ENCODE measurements at regions not wholly inside any gene's neighbourhood (a gene's known extent, or its start where the extent isn't known, plus 50 kb on each side); places are given as distances from the start of the nearest gene placed in this dataset.

DNA sequence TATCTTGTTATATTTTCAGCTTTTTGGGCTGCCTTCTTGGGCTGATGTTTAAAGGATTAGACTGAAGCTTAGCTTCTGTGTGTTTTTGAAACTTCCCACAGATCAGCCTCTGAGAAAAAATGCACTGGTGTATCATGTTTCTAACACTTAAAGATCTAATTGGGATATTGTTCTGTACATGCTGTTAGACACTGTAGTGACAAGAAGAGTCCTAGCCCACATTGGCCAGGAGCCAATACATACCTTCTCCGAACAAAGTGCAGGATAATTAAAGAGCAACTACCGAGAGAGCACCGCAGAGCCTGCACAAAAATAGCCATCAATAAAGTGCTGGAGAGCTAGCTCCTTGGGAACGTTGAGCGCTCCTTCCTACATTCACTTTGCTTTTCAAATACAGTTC is 289.4 kb upstream of the SP8 start (continued):
- TF ChIP-seq, protein P1, sequence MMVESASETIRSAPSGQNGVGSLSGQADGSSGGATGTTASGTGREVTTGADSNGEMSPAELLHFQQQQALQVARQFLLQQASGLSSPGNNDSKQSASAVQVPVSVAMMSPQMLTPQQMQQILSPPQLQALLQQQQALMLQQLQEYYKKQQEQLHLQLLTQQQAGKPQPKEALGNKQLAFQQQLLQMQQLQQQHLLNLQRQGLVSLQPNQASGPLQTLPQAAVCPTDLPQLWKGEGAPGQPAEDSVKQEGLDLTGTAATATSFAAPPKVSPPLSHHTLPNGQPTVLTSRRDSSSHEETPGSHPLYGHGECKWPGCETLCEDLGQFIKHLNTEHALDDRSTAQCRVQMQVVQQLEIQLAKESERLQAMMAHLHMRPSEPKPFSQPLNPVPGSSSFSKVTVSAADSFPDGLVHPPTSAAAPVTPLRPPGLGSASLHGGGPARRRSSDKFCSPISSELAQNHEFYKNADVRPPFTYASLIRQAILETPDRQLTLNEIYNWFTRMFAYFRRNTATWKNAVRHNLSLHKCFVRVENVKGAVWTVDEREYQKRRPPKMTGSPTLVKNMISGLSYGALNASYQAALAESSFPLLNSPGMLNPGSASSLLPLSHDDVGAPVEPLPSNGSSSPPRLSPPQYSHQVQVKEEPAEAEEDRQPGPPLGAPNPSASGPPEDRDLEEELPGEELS (CRISPR knock-in tag; IDR thresholded peaks at IDR 0.05): no peak
- TF ChIP-seq FOXP1 (CRISPR knock-in tag; IDR thresholded peaks at IDR 0.05; ENCODE audit: borderline replicate concordance) (no peak), JAZF1 (CRISPR knock-in tag; IDR thresholded peaks at IDR 0.05) (no peak), ELF4 (CRISPR knock-in tag; IDR thresholded peaks at IDR 0.05; ENCODE audit: low read depth) (no peak), ETV6 (CRISPR knock-in tag; IDR thresholded peaks at IDR 0.05) (no peak)

- no peak for DNase-seq (ENCODE audit: low spot score)
- no peak for TF ChIP-seq ZNF423 (CRISPR knock-in tag; IDR thresholded peaks at IDR 0.05)
- no peak for TF ChIP-seq SMAD4 (CRISPR knock-in tag; IDR thresholded peaks at IDR 0.05)
- no peak for TF ChIP-seq GRHL2 (CRISPR knock-in tag; IDR thresholded peaks at IDR 0.05; ENCODE audit: insufficient replicate concordance, severe bottlenecking)
- TF ChIP-seq E2F4 (CRISPR knock-in tag; IDR thresholded peaks at IDR 0.05; ENCODE audit: borderline replicate concordance, low read depth): no peak
- TF ChIP-seq, protein P2, sequence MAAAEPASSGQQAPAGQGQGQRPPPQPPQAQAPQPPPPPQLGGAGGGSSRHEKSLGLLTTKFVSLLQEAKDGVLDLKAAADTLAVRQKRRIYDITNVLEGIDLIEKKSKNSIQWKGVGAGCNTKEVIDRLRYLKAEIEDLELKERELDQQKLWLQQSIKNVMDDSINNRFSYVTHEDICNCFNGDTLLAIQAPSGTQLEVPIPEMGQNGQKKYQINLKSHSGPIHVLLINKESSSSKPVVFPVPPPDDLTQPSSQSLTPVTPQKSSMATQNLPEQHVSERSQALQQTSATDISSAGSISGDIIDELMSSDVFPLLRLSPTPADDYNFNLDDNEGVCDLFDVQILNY (CRISPR knock-in tag; IDR thresholded peaks at IDR 0.05): no peak
- TF ChIP-seq ATF1 (CRISPR knock-in tag; IDR thresholded peaks at IDR 0.05): no peak
- TF ChIP-seq CTCF (IDR thresholded peaks at IDR 0.05): no peak
- TF ChIP-seq JUN (CRISPR knock-in tag; IDR thresholded peaks at IDR 0.05): no peak
- TF ChIP-seq ETV6 (CRISPR knock-in tag; IDR thresholded peaks at IDR 0.05): no peak
- TF ChIP-seq MYBL2 (CRISPR knock-in tag; IDR thresholded peaks at IDR 0.05): no peak
- TF ChIP-seq TEAD1 (CRISPR knock-in tag; IDR thresholded peaks at IDR 0.05): no peak
- no peak for TF ChIP-seq EMX1 (CRISPR knock-in tag; IDR thresholded peaks at IDR 0.05)
- no peak for TF ChIP-seq GABPB1 (CRISPR knock-in tag; IDR thresholded peaks at IDR 0.05)
- TF ChIP-seq ATF6 (CRISPR knock-in tag; IDR thresholded peaks at IDR 0.05): no peak
- no peak for TF ChIP-seq MXD4 (CRISPR knock-in tag; IDR thresholded peaks at IDR 0.05; ENCODE audit: borderline replicate concordance)
- Mint-ChIP-seq H3K4me1 (peaks cover 27% of the 10 kb centered on the region), H3K36me3 (no peaks in the 10 kb centered on the region), H3K27me3 (ENCODE audit: low read depth) (no peaks in the 10 kb centered on the region), H3K4me3 (no peak overlapping the region), H3K27ac (no peak overlapping the region), H3K9me3 (no peaks in the 10 kb centered on the region)
- ChIA-PET CTCF (interaction anchor here (1.4 to 1.9 kb wide), 2 partner anchors 178 to 300 kb away, joined by 4 to 11 read pairs; no protein-coding TSS in a partner anchor), POLR2A (no interaction called here)
- ATAC-seq: peak; percentile 63; the same call in 1 of the 2 replicates
Observed at GRCh38 chr7:21076574-21076973, 289.9 kb upstream of the SP8 start.
